ENCODE measurements at regions not wholly inside any gene's neighbourhood (a gene's known extent, or its start where the extent isn't known, plus 50 kb on each side); places are given as distances from the start of the nearest gene placed in this dataset.

DNA sequence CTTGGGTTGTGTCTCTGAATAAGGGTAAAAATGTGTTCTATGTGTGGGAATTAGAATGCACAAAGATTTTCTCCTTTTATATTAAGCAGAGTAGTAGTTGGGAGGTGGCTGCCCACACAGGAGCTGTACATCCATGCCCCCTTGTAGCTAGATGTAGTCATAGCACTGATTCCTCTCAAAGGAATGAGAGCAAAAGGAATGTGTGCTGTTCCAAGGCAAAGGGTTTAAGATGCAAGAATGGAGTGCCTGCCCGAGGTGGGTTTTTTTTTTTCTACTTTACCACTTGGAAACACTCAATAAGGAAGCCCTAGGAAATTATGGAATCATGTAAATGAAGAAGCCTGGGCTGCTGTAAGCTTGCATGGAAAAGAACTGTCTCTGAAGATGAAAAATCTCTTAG is 2183.2 kb upstream of the AGA start (continued):
- TF ChIP-seq, protein P1, sequence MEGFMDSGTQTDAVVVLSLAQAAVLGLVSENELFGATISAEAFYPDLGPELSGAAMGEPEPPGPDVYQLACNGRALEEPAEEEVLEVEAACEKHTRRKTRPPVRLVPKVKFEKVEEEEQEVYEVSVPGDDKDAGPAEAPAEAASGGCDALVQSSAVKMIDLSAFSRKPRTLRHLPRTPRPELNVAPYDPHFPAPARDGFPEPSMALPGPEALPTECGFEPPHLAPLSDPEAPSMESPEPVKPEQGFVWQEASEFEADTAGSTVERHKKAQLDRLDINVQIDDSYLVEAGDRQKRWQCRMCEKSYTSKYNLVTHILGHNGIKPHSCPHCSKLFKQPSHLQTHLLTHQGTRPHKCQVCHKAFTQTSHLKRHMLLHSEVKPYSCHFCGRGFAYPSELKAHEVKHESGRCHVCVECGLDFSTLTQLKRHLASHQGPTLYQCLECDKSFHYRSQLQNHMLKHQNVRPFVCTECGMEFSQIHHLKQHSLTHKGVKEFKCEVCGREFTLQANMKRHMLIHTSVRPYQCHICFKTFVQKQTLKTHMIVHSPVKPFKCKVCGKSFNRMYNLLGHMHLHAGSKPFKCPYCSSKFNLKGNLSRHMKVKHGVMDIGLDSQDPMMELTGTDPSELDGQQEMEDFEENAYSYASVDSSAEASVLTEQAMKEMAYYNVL (CRISPR knock-in tag; IDR thresholded peaks at IDR 0.05; ENCODE audit: borderline replicate concordance): no peak
- TF ChIP-seq PHF5A (CRISPR knock-in tag; IDR thresholded peaks at IDR 0.05; ENCODE audit: low read depth, unreplicated experiment) (no peak), TEAD2 (CRISPR knock-in tag; IDR thresholded peaks at IDR 0.05) (no peak), ZNF33B (CRISPR knock-in tag; IDR thresholded peaks at IDR 0.05) (no peak), ZNF557 (CRISPR knock-in tag; IDR thresholded peaks at IDR 0.05) (no peak), ARHGAP35 (CRISPR knock-in tag; IDR thresholded peaks at IDR 0.05; ENCODE audit: borderline replicate concordance) (no peak), GTF3A (CRISPR knock-in tag; conservative IDR thresholded peaks at IDR 0.05) (no peak)
- TF ChIP-seq, protein P2, sequence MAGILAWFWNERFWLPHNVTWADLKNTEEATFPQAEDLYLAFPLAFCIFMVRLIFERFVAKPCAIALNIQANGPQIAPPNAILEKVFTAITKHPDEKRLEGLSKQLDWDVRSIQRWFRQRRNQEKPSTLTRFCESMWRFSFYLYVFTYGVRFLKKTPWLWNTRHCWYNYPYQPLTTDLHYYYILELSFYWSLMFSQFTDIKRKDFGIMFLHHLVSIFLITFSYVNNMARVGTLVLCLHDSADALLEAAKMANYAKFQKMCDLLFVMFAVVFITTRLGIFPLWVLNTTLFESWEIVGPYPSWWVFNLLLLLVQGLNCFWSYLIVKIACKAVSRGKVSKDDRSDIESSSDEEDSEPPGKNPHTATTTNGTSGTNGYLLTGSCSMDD (CRISPR knock-in tag; IDR thresholded peaks at IDR 0.05): no peak

DNA sequence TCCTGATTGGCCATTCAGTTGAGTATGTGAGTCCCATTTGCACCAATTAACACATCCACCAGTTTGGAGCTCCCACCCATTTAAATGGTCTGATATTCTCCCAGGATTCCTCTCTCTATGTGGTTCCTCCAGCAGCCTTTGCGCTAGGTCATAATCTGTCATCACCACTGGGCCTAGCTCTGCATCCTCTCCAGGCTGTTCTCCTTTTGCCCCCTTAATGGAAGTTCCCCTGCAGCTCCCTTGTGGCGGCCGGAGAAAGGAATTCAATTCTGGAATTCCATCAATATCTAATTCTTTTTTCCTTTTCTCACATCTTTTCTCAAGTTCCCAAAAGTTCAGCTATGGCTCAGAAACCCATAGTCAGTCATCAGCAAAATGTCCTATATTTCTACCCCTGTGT is 2184.4 kb upstream of the AGA start:
- Histone ChIP-seq H3K4me3 (replicated peaks in 1 of 3; ENCODE audit: insufficient read depth in 1 of 3, low read depth in 2 of 3, low read length in 3 of 3) (no peak overlapping the region), H2AFZ (ENCODE audit: low read length) (no peak overlapping the region), H3K4me2 (ENCODE audit: low read depth, low read length) (no peak overlapping the region), H3K4me1 (ENCODE audit: insufficient read depth, low read length) (no peaks in the 10 kb centered on the region), H3K36me3 (replicated peaks in 1 of 2; ENCODE audit: control insufficient read depth in 1 of 2, insufficient read depth in 2 of 2, low read length in 2 of 2) (no peaks in the 10 kb centered on the region), H3K27me3 (ENCODE audit: control insufficient read depth in 1 of 2, insufficient read depth in 2 of 2, low read length in 2 of 2) (no peaks in the 10 kb centered on the region), H3K27ac (ENCODE audit: extremely low read length, insufficient read depth, low read length) (no peak overlapping the region), H4K20me1 (ENCODE audit: insufficient read depth, low read length) (no peaks in the 10 kb centered on the region), H3K9me3 (ENCODE audit: low read length) (peaks cover 8% of the 10 kb centered on the region; the same call in 1 of the 2 replicates), H3K79me2 (ENCODE audit: insufficient read depth, low read length) (no peaks in the 10 kb centered on the region), H3K9ac (ENCODE audit: insufficient read depth, low read depth, low read length) (no peak overlapping the region)
- peak; percentile 1 for DNase-seq (ENCODE audit: low spot score)
- intact Hi-C loops (cut with micrococcal nuclease; ENCODE audit: unreplicated experiment): no loop called here
- POLR2A ChIA-PET: no interaction called here
- FAIRE-seq: no peak
- CTCF ChIA-PET (ENCODE audit: low intra/inter-chr PET ratio, low total read pairs): no interaction called here
- WGBS (ENCODE audit: low lambda C conversion rate): 3% methylated on average over 3 of the region's 3 CpGs
- no TSS peak for BruUV-seq (replicated peaks)
- in situ Hi-C loops (cut with HindIII; ENCODE audit: extremely low pct_ligation_motif_present, low pct_unique_long_range_greater_than_20kb): no loop called here
- no peak for ATAC-seq
- no peak for TF ChIP-seq REXO4 (CRISPR knock-in tag; IDR thresholded peaks at IDR 0.05; ENCODE audit: borderline replicate concordance)
- TF ChIP-seq, protein P3, sequence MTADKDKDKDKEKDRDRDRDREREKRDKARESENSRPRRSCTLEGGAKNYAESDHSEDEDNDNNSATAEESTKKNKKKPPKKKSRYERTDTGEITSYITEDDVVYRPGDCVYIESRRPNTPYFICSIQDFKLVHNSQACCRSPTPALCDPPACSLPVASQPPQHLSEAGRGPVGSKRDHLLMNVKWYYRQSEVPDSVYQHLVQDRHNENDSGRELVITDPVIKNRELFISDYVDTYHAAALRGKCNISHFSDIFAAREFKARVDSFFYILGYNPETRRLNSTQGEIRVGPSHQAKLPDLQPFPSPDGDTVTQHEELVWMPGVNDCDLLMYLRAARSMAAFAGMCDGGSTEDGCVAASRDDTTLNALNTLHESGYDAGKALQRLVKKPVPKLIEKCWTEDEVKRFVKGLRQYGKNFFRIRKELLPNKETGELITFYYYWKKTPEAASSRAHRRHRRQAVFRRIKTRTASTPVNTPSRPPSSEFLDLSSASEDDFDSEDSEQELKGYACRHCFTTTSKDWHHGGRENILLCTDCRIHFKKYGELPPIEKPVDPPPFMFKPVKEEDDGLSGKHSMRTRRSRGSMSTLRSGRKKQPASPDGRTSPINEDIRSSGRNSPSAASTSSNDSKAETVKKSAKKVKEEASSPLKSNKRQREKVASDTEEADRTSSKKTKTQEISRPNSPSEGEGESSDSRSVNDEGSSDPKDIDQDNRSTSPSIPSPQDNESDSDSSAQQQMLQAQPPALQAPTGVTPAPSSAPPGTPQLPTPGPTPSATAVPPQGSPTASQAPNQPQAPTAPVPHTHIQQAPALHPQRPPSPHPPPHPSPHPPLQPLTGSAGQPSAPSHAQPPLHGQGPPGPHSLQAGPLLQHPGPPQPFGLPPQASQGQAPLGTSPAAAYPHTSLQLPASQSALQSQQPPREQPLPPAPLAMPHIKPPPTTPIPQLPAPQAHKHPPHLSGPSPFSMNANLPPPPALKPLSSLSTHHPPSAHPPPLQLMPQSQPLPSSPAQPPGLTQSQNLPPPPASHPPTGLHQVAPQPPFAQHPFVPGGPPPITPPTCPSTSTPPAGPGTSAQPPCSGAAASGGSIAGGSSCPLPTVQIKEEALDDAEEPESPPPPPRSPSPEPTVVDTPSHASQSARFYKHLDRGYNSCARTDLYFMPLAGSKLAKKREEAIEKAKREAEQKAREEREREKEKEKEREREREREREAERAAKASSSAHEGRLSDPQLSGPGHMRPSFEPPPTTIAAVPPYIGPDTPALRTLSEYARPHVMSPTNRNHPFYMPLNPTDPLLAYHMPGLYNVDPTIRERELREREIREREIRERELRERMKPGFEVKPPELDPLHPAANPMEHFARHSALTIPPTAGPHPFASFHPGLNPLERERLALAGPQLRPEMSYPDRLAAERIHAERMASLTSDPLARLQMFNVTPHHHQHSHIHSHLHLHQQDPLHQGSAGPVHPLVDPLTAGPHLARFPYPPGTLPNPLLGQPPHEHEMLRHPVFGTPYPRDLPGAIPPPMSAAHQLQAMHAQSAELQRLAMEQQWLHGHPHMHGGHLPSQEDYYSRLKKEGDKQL (CRISPR knock-in tag; IDR thresholded peaks at IDR 0.05; ENCODE audit: low read depth): no peak
- TF ChIP-seq NFKBIZ (CRISPR knock-in tag; IDR thresholded peaks at IDR 0.05): no peak
- TF ChIP-seq ZNF746 (CRISPR knock-in tag; IDR thresholded peaks at IDR 0.05): no peak
- no peak for TF ChIP-seq MAFK (conservative IDR thresholded peaks at IDR 0.05 in 1 of 2, IDR thresholded peaks at IDR 0.05 in 1 of 2; ENCODE audit: low read length in 2 of 2)
- TF ChIP-seq, protein P4, sequence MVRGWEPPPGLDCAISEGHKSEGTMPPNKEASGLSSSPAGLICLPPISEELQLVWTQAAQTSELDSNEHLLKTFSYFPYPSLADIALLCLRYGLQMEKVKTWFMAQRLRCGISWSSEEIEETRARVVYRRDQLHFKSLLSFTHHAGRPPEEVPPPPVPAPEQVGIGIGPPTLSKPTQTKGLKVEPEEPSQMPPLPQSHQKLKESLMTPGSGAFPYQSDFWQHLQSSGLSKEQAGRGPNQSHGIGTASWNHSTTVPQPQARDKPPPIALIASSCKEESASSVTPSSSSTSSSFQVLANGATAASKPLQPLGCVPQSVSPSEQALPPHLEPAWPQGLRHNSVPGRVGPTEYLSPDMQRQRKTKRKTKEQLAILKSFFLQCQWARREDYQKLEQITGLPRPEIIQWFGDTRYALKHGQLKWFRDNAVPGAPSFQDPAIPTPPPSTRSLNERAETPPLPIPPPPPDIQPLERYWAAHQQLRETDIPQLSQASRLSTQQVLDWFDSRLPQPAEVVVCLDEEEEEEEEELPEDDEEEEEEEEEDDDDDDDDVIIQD (CRISPR knock-in tag; IDR thresholded peaks at IDR 0.05; ENCODE audit: low read depth): no peak

Data from HepG2 (cell line).